HG03064 (cell line): ENCODE measurements at regions not wholly inside any gene's neighbourhood (a gene's known extent, or its start where the extent isn't known, plus 50 kb on each side); places are given as distances from the start of the nearest gene placed in this dataset.

Source experiments
- ATAC-seq: cut with Tn5 transposase; IDR thresholded peaks from one replicate; pipeline ENCODE4 v1.9.1; 2021; ENCODE audit warnings: low read depth; ENCODE audit not compliant: unreplicated experiment

GRCh38 chr5:174159327-174160114 is 114.0 kb downstream of the NSG2 start:
- ATAC-seq, result no peak

GRCh38 chr5:174165406-174165805 is 119.9 kb downstream of the NSG2 start:
- ATAC-seq, result no peak

GRCh38 chr5:174166231-174167079 is 120.9 kb downstream of the NSG2 start:
- ATAC-seq, result no peak

- no peak for ATAC-seq
Observed at GRCh38 chr5:174167080-174167910, 121.8 kb downstream of the NSG2 start.

GRCh38 chr5:174172152-174172551 is 126.6 kb downstream of the NSG2 start:
- no peak for ATAC-seq

- no peak for ATAC-seq
Observed at GRCh38 chr5:174172566-174172965, 127.1 kb downstream of the NSG2 start.

- ATAC-seq, result no peak
Observed at GRCh38 chr5:174173766-174174165, 128.3 kb downstream of the NSG2 start.

- no peak for ATAC-seq
Observed at GRCh38 chr5:174175716-174176268, 130.3 kb downstream of the NSG2 start.

GRCh38 chr5:174176511-174176910 is 131.0 kb downstream of the NSG2 start:
- ATAC-seq, result no peak

- no peak for ATAC-seq
Observed at GRCh38 chr5:174177531-174177930, 132.0 kb downstream of the NSG2 start.

GRCh38 chr5:174177976-174178605 is 132.6 kb downstream of the NSG2 start:
- no peak for ATAC-seq

- no peak for ATAC-seq
Observed at GRCh38 chr5:174180639-174181038, 135.1 kb downstream of the NSG2 start.

- no peak for ATAC-seq
Observed at GRCh38 chr5:174182111-174182510, 136.6 kb downstream of the NSG2 start.

- no peak for ATAC-seq
Observed at GRCh38 chr5:174183701-174184100, 138.2 kb downstream of the NSG2 start.

GRCh38 chr5:174185506-174185905 is 140.0 kb downstream of the NSG2 start:
- no peak for ATAC-seq

- no peak for ATAC-seq
Observed at GRCh38 chr5:174186096-174186695, 140.7 kb downstream of the NSG2 start.

GRCh38 chr5:174187001-174187400 is 141.5 kb downstream of the NSG2 start:
- no peak for ATAC-seq

GRCh38 chr5:174187481-174187880 is 142.0 kb downstream of the NSG2 start:
- no peak for ATAC-seq

GRCh38 chr5:174188295-174188694 is 142.8 kb downstream of the NSG2 start:
- no peak for ATAC-seq
